ENCODE measurements at regions not wholly inside any gene's neighbourhood (a gene's known extent, or its start where the extent isn't known, plus 50 kb on each side); places are given as distances from the start of the nearest gene placed in this dataset.

- intact Hi-C loops (cut with micrococcal nuclease) = no loop called here
Observed at GRCh38 chr20:60240415-60240814, 282.2 kb downstream of the CDH26 start.

GRCh38 chr20:60240986-60241385 is 282.8 kb downstream of the CDH26 start:
- intact Hi-C loops (cut with micrococcal nuclease) = no loop called here

- intact Hi-C loops (cut with micrococcal nuclease) = no loop called here
Observed at GRCh38 chr20:60242836-60243505, 284.7 kb downstream of the CDH26 start.

GRCh38 chr20:60244373-60245146 is 286.3 kb downstream of the CDH26 start:
- intact Hi-C loops (cut with micrococcal nuclease) = no loop called here

GRCh38 chr20:60246751-60247150 is 288.5 kb downstream of the CDH26 start:
- intact Hi-C loops (cut with micrococcal nuclease) = no loop called here

- intact Hi-C loops (cut with micrococcal nuclease) = no loop called here
Observed at GRCh38 chr20:60249436-60249835, 291.2 kb downstream of the CDH26 start.

- intact Hi-C loops (cut with micrococcal nuclease) = no loop called here
Observed at GRCh38 chr20:60250251-60250650, 292.0 kb downstream of the CDH26 start.

GRCh38 chr20:60252866-60253265 is 294.6 kb downstream of the CDH26 start:
- intact Hi-C loops (cut with micrococcal nuclease) = no loop called here

- intact Hi-C loops (cut with micrococcal nuclease) = no loop called here
Observed at GRCh38 chr20:60253471-60253870, 295.2 kb downstream of the CDH26 start.

GRCh38 chr20:60254901-60255411 is 296.7 kb downstream of the CDH26 start:
- intact Hi-C loops (cut with micrococcal nuclease) = no loop called here

GRCh38 chr20:60255415-60255814 is 297.2 kb downstream of the CDH26 start:
- intact Hi-C loops (cut with micrococcal nuclease) = no loop called here

GRCh38 chr20:60255866-60256265 is 297.6 kb downstream of the CDH26 start:
- intact Hi-C loops (cut with micrococcal nuclease) = no loop called here

GRCh38 chr20:60256811-60257210 is 298.6 kb downstream of the CDH26 start:
- intact Hi-C loops (cut with micrococcal nuclease) = no loop called here

GRCh38 chr20:60257671-60258070 is 299.4 kb downstream of the CDH26 start:
- intact Hi-C loops (cut with micrococcal nuclease) = no loop called here

- intact Hi-C loops (cut with micrococcal nuclease) = no loop called here
Observed at GRCh38 chr20:60258255-60258863, 300.1 kb downstream of the CDH26 start.

GRCh38 chr20:60261333-60261732 is 303.1 kb downstream of the CDH26 start:
- intact Hi-C loops (cut with micrococcal nuclease) = no loop called here

- intact Hi-C loops (cut with micrococcal nuclease) = loop anchor here (1.0 kb wide), 4 partner anchors 52 to 314 kb away; no protein-coding TSS in a partner anchor
Observed at GRCh38 chr20:60262967-60263603, 304.9 kb downstream of the CDH26 start.

- intact Hi-C loops (cut with micrococcal nuclease) = loop anchor here (1.0 kb wide), 4 partner anchors 53 to 315 kb away; no protein-coding TSS in a partner anchor
Observed at GRCh38 chr20:60263725-60264709, 305.8 kb downstream of the CDH26 start.

GRCh38 chr20:60266177-60266823 is 308.1 kb downstream of the CDH26 start:
- intact Hi-C loops (cut with micrococcal nuclease) = no loop called here

GRCh38 chr20:60268491-60268890 is 310.3 kb downstream of the CDH26 start:
- intact Hi-C loops (cut with micrococcal nuclease) = no loop called here
